ENCODE measurements at regions not wholly inside any gene's neighbourhood (a gene's known extent, or its start where the extent isn't known, plus 50 kb on each side); places are given as distances from the start of the nearest gene placed in this dataset.
"Not testable (repeated sequence)": the region's sequence is repeated elsewhere in the genome, so short reads cannot be mapped to it uniquely, and the experiment has no call there.

DNA sequence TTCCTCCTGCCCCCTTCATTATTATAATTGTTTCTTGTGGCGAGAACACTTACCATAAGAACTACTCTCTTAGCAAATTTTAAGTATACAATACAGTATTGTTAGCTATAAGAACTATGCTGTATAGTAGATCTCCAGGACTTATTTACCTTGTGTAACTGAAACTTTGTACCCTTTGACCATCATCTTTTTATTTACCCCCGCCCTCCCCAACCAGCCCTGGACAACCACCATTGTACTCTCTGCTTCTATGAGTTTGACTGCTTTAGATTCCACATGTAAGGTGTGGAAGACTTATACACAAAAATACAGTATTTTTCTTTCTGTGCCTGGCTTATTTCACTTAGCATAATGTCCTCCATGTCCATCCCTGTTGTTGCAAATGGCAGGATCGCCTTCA is 161.1 kb downstream of the PHF8 start:
- no peak for DNase-seq (ENCODE audit: low spot score)

DNA sequence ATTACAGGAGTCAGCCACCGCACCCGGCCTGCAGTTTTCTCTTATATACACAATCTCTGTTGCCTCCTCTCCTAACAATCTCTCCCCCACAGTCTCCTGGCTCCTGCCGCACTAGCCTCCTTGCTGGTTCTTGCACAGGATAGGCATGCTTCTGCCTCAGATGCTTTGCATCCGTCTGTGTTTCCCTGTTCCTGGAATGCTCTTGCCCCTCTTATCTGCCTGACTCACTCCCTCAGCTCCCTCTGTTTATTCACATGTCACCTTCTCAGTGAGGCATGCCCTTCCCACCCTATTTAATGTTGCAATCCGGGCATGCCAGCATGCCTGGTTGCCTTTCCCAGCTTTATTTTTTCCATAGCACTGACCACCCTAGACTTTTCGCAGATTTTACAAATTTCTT is 161.9 kb downstream of the PHF8 start:
- DNase-seq (ENCODE audit: low spot score), result peak; percentile 5

DNA sequence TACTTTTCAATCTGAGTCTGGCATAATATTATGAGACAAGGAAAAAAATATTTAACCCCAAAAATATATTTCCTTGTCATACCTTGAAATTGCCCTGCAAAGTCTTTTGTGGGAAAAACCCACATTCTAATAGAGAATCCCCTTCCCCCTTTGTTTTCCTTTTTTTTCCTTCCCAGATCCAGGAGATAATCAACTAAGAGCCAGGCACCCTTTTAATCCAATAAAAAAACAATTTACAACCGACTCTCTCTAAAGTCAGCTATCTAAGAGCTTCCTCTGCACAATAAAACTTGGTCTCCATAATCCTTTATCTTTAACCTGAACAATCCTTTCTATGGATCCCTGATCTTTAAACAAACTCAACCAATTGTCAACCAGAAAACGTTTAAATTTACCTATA is 163.5 kb downstream of the PHF8 start:
- not testable (repeated sequence) for DNase-seq (ENCODE audit: low spot score)

DNA sequence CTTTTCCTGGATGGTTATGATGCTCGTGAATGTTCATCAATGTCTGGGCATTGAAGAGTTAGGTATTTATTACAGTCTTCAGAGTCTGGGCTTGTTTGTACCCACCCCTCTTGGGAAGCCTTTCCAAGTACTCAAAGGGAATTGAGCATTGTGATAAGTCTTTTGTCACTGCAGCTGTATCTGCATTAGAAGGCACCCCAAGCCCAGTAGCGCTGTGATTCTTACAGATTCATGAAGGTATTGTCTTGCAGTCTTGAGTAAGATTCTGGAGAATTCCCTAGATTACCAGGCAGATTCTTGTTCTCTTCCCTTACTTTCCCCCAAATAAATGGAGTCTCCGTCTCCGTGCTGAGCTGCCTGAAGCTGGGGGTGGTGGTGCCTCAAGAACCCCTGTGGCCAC is 173.4 kb upstream of the HUWE1 start:
- DNase-seq (ENCODE audit: low spot score), result no peak

DNA sequence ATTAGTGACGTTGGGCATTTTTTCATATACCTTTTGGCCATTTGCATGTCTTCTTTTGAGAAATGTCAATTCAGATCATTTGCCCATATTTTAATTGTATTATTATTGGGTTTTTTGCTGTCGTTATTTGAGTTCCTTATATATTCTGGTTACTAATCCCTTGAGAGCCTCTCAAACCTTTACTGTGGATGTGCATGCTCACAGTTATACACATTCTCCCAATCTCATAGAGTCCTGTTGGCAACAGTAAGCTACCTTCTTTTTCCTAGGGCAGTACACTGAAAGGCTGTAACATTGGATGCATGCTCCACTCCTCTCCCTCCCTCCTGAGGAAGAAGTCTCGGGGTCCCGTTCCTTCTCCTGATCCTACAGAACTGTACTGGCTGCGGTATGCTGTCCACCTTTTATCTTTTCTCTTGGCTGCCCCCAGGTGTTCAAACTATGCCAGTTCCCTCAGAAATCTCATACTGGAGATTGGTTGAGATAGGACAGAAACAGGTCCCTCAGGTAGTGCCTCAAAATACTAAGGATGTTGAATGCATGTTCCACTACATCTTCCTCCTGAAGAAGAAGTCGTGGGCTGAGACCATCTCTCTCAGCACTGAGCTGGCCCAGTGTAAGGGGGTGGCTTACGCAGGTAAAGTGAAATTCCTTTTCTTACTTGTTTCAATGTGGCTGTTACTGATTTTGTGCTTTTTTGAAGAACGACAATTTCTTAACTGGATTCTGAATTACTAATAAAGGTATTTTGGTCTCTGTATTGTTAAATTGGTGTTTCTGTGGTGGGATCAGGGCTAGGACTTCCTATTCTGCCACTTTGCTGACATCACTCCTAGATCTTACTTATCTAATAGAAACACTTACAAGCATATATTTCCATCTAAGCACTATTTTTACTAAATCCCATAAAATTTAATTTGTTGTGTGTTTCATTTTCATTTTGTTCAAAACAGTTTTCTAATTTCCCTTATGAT is 145.4 kb upstream of the HUWE1 start:
- peak; percentile 24 for DNase-seq (ENCODE audit: low spot score)

DNA sequence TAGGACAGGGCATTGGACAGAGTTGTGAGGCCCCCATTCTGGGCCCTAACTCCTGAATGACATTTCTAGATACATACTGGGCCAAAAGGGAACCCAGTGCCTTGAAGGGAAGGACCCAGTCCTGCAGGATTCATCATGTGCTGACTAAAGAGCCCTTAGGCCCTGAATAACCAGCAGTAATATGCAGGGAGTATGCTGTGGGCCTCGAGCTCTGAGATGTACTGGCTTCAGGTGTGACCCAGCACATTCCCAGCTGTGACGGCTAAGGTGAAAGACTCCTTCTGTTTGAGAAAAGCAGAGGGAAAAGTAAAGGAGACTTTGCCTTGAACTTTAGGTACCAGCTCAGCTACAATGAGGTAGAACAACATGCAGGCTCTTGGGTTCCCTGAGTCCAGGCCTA is 138.2 kb upstream of the HUWE1 start:
- no peak for DNase-seq (ENCODE audit: low spot score)

DNA sequence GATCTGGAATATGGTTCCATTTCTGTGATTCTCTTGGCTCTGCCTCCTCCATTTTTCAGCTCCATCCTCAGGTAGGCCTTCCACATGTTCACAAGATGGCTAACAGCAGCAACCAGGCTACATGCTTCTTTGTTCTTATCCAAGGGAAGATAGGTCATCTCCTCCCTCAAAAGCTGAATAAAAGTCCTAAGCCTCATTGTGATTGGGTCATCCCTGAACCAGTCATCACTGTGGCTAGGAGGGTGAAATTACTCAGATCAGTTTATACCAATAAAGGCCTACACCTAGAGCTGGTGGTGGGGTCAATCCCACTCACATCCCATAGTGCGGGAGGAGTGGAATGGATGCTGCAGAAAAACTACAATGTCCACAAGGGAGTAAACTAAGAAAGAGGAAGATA is 131.6 kb upstream of the HUWE1 start:
- not testable (repeated sequence) for DNase-seq (ENCODE audit: low spot score)

DNA sequence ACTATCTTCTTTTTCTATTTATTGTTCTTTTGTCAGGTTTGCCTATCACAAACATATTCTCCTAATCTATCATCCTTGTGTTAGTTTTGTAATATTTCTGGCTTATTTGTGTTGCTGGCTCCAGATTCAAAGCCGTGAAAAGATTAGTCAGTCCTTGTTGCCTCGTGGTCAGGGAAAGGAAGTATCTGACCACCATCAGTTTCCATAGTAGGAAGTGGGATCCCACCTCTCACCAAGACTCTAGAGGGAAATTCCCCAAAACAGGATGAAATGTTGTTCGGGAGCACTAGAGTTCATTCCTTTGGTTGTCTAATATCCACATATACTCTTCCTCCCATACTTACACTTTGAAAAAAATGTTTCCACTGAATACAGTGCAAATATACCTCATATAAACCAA is 131.0 kb upstream of the HUWE1 start:
- DNase-seq (ENCODE audit: low spot score), result no peak

DNA sequence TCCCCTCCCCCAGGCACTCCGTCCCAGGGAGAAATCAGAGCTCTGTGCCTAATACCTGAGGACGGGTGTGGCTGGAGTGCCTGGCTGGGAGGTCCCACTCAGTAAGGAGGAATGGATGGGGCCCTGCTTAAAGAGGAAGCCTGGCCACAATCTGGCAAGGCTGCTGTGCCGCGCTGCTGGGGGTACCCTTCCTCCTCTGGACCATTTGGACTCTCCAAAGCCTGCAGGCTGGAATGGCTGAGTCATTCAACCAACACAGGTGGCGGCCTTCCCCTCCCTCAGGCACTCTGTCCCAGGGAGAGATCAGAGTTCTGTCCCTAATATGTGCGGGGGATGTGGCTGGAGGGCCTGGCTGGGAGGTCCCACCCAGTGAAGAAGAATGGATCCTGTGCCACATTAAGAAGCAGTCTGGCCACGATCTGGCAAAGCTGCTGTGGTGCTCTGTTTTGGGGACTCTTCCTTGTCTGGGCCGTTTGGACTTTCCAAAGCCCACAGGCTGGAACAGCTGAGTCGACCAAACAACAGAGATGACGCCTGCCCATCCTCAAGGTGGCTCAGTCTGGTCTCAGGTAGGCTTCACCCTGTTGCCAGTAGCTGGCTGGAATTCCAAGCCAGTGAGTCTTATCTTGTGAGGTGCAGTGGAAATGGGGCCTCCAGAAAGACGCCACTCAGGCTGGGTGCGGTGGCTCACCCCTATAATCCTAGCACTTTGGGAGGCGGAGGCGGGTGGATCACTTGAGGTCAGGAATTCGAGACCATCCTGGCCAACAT is 127.3 kb upstream of the HUWE1 start:
- no peak for DNase-seq (ENCODE audit: low spot score)

DNA sequence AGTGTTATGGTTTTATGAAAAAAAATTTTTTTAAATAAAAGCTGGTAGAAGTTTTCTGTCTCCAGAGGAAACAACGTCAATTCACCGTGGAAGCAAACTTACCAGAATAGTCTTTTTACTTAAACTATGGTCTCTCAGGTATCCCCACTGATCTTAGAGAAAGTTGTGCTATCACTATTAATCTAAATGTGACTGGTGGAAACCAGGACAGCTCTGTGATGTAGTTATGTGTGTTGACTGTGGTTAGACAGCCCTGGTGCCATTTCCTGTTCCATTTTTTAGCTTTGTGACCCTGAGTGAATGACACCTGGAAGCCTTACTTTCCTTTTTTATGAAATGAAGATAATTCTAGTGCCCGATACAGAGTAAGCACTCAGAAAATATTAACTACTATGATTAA is 111.8 kb upstream of the HUWE1 start:
- no peak for DNase-seq (ENCODE audit: low spot score)

DNA sequence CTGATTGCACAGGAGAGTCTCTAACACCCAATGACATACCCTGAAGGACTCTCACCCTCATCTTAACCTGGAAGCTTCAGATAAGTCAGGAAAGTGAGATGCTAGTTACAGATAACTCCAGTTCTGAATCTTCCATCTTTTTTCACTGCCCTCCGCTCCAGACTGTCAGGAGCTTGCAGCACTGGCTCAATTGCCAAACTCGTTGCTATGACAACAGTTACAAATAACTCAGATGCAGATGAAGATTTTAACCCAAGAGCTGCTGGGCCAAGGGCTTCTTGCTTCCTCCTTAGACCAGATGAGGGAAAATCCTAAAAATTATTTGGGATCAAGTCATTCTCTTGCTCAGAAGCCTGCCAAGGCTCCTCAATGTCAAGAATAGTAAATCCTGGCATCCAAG is 109.1 kb upstream of the HUWE1 start:
- DNase-seq (ENCODE audit: low spot score), result no peak

DNA sequence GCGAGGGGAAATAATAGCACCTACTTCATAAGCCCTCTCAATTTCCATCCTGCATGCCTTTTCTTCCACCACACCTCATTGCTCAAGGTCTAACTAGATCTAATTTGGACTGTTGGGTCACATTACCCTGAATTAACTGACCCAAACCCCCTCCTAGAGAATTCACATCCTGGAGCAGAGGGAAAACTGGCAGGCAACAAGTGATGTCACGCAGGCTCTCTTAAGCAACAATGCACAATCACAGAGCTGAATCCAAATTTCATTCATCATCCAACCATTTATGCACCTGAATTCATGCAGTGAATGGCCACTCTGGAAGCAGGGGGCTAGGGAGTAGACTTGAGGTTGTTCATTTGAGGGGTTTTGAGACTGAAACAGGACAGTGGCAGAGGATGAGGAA is 107.7 kb upstream of the HUWE1 start:
- DNase-seq (ENCODE audit: low spot score), result no peak

DNA sequence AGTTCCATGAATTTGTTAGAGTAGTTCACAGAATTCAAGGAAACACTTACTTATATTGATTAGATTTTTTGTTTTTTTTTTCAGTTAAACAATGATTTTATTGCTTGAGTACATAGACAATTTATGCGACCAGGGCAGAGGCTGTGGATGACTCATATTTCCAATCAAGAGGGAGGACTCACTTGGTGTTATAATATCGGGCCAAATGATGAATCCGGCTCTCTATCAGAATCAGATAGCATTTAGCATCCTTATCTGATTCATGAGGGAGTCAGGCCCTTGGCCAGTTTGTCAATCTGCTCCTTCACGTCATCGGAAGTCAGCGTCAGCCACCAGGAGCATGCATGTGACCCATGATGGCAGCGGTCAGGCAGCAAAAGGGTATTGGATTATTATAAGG is 82.3 kb upstream of the HUWE1 start:
- no peak for DNase-seq (ENCODE audit: low spot score)

DNA sequence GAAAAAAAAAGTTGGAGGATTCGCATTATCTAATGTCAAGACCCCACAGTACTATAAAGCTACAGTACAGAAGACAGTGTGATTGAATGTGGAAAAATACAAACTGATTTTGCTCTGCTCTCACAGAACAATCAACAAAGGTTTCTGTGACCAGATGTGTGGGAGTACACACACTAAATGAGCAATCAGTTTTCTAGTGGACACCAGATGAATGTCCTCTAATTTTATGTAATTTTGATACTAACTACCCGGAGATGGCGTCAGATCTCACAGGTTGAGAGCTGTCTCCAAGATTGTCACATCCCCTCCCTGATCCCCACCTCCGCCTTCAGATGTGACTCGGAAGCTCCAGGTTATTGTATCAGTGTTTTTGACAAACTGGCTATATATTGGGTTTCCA is 81.9 kb upstream of the HUWE1 start:
- DNase-seq (ENCODE audit: low spot score), result no peak

DNA sequence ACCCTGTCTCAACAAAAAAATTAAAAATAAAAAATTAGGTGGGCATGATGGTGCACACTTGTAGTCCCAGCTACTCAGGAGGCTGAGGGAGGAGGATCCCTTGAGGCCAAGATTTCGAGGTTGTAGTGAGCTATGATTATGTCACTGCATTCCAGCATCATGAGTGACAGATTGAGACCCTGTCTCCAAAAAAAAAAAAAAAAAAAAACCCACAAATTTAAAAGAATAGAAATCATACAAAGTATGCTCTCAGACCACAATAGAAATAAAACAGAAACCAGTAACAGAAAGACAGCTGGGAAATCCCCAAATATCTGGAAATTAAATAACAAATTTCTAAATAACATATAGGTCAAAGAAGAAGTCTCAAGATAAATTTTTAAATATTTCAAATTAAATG is 81.0 kb upstream of the HUWE1 start:
- no peak for DNase-seq (ENCODE audit: low spot score)

DNA sequence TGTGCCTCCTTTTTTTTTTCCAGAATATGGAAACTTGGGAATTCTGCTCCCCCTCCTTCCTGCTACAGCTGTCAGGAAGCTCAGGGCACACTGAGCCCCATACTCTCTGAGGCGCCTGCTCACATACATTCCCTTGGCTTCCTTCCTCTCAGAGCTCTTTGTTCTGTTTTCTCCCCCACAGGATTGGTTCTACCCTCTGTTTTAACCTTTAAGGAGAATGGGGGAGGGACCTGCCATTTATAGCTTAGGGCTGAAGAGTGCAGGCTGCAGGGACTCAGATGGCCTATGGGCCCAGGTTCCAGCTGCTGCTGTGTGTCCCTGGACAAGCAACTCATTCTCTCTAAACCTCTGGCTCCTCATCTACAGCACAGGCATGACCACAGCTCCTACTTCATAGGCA is 70.7 kb upstream of the HUWE1 start:
- not testable (repeated sequence) for DNase-seq (ENCODE audit: low spot score)

DNA sequence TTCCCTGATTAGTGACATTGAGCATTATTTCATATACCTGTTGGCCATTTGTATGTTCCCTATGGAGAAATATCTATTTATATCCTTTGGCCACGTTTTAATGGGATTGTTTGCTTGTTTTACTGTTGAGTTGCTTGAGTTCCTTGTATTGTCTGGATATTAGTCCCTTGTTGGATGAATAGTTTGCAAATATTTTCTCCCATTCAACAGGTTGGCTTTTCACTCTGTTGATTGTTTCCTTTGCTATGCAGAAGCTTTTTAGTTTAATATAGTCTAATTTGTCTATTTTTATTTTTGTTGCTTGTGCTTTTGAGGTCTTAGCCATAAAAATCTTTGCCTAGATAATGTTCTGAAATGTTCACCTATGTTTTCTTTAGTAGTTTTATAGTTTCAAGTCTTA is 60.2 kb upstream of the HUWE1 start:
- no peak for DNase-seq (ENCODE audit: low spot score)

DNA sequence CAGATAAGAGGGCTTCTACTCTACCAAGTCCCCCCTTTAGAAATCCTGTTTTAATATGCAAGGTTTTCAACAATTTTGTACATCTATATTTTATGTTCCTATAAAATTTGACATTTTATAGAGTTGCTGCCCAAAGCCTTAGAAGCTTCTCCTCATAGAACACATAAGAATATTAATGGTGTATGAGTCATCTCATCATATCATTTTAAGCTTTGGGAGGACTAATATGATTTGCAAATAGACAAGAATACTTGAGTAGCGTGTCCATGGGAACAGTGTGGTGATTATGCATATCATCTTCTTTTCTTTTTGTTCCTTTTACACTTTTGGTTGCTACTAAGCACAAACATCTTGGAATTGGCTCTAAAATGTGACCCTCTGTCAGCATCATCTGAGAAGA is 56.7 kb upstream of the HUWE1 start:
- DNase-seq (ENCODE audit: low spot score), result no peak

DNA sequence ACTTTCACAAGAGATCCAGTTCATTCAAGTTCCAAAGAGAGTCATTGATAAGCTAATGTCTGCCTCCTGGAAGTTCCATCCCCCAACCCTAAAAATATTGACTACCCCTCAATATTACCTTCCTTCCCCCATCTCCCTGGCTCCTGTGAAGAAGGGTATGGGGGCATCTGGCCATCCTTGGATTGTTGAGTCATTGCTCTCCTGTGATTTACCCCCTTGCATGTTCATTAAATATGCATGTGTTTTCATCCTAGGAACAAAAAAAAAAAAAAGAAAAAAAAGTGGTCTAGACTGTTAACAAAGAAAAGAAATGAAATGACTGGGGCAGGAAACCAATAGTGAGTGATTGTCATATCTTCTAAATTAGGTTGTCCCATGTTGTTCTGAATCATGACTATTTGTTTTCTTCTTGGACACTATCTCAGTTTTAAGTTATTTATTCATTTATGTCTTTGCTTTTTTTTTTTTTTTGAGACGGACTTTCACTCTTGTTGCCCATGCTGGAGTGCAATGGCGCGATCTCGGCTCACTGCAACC is 51.9 kb upstream of the HUWE1 start:
- no peak for DNase-seq (ENCODE audit: low spot score)

Data from AG20443 (cell line).